ENCODE measurements at regions not wholly inside any gene's neighbourhood (a gene's known extent, or its start where the extent isn't known, plus 50 kb on each side); places are given as distances from the start of the nearest gene placed in this dataset.

- TF ChIP-seq CTCF (IDR thresholded peaks at IDR 0.05; ENCODE audit: low read depth, low read length, poor library complexity, severe bottlenecking), result no peak
- TF ChIP-seq EZH2phosphoT487 (IDR thresholded peaks at IDR 0.05; ENCODE audit: borderline replicate concordance, low read length), result no peak
Measured at GRCh38 chr21:35281956-35282355, 232.9 kb upstream of the RUNX1 start.

Data from DOHH2 (cell line).